LNCaP clone FGC (cell line): ENCODE measurements at regions not wholly inside any gene's neighbourhood (a gene's known extent, or its start where the extent isn't known, plus 50 kb on each side); places are given as distances from the start of the nearest gene placed in this dataset.

Source experiments
- DNase-seq: peaks from one replicate; pipeline ENCODE4 v3.0.0-alpha.2; 2011; ENCODE audit warnings: low read depth
- H3K4me3 ChIP-seq: 2 replicates; pipeline ENCODE4 v1.5.1; 2011; ENCODE audit warnings: mild to moderate bottlenecking, low read depth, low read length, control low read depth
- TF ChIP-seq, protein P1 (sequence below): IDR thresholded peaks from 2 replicates; pipeline ENCODE4 v1.5.1; 2012; ENCODE audit warnings: mild to moderate bottlenecking; ENCODE audit not compliant: control insufficient read depth, insufficient read depth; ENCODE audit errors: extremely low read depth

DNA sequence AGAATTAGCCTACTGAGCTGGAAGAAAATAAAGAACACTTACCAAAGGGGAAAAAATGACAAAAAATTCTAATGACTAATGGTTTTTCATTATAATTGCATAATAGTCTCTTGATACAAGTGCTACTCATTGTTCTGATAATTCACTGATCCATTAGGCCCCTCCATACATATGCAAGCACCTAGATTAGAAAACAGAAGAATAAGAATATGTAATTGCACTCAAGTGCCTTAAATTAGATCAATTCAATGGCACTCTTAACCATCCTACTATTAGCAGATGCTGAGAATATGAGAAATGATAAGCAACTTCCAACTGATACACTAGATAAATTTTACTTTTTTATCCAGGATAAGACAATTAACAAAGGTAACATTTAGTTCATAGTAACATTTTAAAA, 440.9 kb upstream of the C9orf72 start:
- TF ChIP-seq, protein P1, sequence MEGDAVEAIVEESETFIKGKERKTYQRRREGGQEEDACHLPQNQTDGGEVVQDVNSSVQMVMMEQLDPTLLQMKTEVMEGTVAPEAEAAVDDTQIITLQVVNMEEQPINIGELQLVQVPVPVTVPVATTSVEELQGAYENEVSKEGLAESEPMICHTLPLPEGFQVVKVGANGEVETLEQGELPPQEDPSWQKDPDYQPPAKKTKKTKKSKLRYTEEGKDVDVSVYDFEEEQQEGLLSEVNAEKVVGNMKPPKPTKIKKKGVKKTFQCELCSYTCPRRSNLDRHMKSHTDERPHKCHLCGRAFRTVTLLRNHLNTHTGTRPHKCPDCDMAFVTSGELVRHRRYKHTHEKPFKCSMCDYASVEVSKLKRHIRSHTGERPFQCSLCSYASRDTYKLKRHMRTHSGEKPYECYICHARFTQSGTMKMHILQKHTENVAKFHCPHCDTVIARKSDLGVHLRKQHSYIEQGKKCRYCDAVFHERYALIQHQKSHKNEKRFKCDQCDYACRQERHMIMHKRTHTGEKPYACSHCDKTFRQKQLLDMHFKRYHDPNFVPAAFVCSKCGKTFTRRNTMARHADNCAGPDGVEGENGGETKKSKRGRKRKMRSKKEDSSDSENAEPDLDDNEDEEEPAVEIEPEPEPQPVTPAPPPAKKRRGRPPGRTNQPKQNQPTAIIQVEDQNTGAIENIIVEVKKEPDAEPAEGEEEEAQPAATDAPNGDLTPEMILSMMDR = no peak
- H3K4me3 ChIP-seq = no peak overlapping the region
- DNase-seq = no peak

DNA sequence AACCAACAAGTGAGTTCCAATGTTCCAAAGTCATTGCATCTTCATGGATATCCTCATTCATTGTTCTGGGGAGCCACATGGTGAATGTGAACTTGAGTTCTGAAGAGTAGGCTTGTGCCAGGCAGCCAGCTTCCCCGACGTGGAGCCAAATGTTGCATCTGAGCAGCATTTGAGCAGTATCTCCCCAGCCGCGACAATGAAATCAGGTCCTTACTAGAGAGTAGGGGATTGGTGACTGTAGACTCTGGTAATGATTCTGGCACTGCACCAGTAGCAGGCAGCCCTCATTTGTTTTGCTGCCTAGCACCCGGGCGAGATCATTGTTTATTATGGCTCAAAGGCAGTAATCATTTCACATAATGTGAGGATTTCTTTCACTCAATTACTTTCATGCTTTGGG, 451.4 kb upstream of the C9orf72 start:
- H3K4me3 ChIP-seq = no peak overlapping the region
- TF ChIP-seq, protein P1 = no peak
- no peak for DNase-seq

DNA sequence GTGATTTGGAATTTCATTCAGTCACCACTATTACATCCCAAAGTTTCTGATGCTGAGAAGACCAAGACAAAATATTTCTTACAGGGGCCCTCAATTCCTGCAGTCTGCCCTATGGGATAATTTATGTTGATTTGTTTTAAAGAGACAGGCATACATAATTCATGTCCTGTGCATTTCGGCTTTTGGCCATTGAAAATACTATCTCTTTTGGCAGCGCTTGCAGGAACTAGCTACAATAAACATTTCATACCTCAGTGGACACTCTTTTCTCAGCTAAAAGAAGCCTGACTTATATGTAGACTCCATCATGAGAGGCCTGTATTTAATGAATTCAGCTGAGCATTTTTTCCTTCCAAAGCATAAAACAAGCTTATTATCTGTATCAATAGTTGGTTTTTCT, 451.9 kb upstream of the C9orf72 start:
- DNase-seq = no peak
- no peak overlapping the region for H3K4me3 ChIP-seq
- TF ChIP-seq, protein P1 = no peak

DNA sequence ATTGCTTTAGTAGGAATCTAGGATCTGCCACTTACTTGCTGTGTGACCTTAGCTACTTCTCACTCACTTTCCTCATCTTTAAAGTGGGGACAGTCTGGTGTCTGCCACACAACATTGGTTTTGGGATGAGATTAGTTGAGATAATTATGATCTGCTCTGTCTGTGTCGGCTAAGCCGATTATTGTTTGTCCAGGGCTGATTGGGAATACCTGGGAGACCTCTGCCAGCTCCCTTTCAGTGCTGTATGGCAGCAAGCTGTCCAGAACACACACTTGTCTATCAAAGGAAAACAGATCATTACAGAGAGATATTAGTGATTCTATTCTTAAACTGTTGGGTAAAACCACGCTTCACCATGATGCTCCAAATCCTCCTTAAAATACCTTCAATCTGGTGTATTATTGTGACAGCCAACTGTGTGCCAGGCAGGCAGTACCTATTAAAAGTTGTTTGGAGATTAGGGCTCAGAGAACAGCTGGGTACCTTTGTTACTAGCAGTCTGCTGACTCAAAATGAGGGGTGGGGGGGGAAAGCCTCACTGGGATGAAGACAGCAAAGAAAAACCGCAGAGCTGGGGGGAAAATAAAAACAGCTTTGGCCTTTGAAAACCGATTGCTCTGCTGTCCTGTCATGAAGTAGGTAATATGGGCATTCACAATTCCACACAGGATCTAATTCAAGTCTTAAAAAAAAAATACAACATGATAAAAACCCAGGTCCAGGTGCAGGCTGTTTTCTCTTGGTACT, 458.4 kb upstream of the C9orf72 start:
- TF ChIP-seq, protein P1 = no peak
- no peak for DNase-seq
- no peak overlapping the region for H3K4me3 ChIP-seq

DNA sequence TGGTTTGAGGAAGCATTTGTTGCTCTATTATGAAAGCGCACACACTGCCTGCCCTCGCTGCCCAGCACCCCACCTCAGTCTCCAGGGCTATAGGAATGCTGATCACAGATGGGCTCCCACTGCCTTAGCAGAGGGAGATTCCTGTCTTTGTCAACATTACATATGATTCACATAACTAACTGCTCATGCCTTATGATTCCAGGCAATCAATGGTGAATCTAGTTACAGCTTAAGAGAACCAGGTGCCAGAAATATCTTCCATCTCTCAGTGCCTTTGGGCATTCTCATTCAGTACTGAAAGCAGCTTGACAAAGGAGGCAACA, 458.9 kb upstream of the C9orf72 start:
- TF ChIP-seq, protein P1 = no peak
- no peak overlapping the region for H3K4me3 ChIP-seq
- no peak for DNase-seq

DNA sequence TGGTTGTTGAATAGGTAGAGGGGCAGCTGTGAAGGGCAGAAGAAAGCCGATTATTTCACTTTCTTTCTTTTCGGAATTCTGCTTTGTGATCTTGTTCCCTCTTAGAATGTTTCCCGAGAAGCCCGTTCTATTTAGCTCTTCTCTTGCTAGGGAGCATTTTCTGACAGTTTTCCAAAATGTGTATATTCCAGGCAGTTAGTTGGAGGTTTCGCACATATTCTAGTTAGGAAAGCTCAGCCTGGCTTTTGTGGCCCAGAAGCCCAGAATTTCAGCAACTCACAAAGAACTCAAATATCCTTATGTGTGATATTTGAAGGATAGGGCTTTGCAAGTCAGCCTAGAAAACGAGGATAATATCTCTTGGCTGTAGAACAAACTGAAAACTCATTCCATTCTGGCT, 461.0 kb upstream of the C9orf72 start:
- H3K4me3 ChIP-seq = no peak overlapping the region
- no peak for DNase-seq
- TF ChIP-seq, protein P1 = no peak

DNA sequence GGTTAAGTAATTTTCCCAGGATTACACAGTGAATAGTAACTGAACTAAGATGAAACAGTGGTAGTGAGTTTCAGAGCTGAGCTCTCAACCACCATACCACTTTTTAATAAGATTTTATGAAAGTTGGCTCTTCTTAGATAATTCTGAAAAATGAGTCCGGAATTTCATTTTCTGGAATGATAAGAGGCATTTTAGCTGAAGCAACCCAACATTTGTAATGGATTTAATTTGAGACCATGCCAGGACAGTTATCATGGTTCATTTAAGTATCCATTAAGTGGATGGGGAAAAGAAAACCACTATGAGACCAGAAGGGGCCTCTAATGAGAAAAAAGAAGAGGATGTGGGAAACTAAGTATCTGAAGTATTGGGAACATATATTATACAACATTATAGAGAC, 464.7 kb upstream of the C9orf72 start:
- TF ChIP-seq, protein P1 = no peak
- H3K4me3 ChIP-seq = no peak overlapping the region
- DNase-seq = no peak
